ENCODE measurements at regions not wholly inside any gene's neighbourhood (a gene's known extent, or its start where the extent isn't known, plus 50 kb on each side); places are given as distances from the start of the nearest gene placed in this dataset.
"Not testable (repeated sequence)": the region's sequence is repeated elsewhere in the genome, so short reads cannot be mapped to it uniquely, and the experiment has no call there.

GRCh38 chr2:132349092-132349687, 67.4 kb upstream of the GPR39 start:
- H3K4me1 Mint-ChIP-seq; H3K27ac Mint-ChIP-seq; CTCF ChIA-PET; POLR2A ChIA-PET; H3K9me3 Mint-ChIP-seq; H3K36me3 Mint-ChIP-seq (ENCODE audit: low read depth); ATAC-seq (ENCODE audit: low read depth); H3K4me3 Mint-ChIP-seq; DNase-seq; intact Hi-C loops (cut with micrococcal nuclease): not testable (repeated sequence)
- H3K27me3 Mint-ChIP-seq, result peaks cover 18% of the 10 kb centered on the region

- H3K4me3 Mint-ChIP-seq; DNase-seq; H3K27ac Mint-ChIP-seq; POLR2A ChIA-PET; H3K9me3 Mint-ChIP-seq; H3K36me3 Mint-ChIP-seq (ENCODE audit: low read depth); H3K4me1 Mint-ChIP-seq; intact Hi-C loops (cut with micrococcal nuclease); CTCF ChIA-PET; ATAC-seq (ENCODE audit: low read depth): not testable (repeated sequence)
- H3K27me3 Mint-ChIP-seq, result peaks cover 18% of the 10 kb centered on the region
Measured at GRCh38 chr2:132351668-132352067, 64.9 kb upstream of the GPR39 start.

- H3K36me3 Mint-ChIP-seq (ENCODE audit: low read depth); CTCF ChIA-PET; H3K27ac Mint-ChIP-seq; H3K4me1 Mint-ChIP-seq; intact Hi-C loops (cut with micrococcal nuclease); H3K4me3 Mint-ChIP-seq; ATAC-seq (ENCODE audit: low read depth); POLR2A ChIA-PET; H3K9me3 Mint-ChIP-seq; DNase-seq: not testable (repeated sequence)
- H3K27me3 Mint-ChIP-seq, result peaks cover 15% of the 10 kb centered on the region
Measured at GRCh38 chr2:132352481-132353001, 64.1 kb upstream of the GPR39 start.

DNA sequence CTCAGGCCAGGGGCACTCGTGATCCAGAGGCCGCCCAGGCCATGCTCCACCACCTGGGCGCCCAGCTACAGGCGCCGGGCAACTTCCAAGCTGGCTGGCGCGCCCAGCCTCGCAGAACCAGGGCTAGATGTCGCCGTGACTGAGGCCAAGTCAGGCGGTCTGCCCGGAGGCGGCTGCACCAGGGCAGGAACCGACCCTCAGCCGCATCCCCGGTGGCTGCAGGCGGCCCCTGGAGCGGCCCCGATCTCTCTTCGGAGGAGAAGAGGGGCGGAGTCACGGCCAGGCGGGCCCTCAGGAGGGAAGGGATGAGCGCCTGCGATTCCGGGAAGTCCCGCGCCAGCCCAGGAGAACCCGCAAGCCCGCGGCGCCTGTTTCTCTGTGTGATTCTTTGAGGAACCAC, 63.2 kb upstream of the GPR39 start:
- ATAC-seq (ENCODE audit: low read depth); H3K4me1 Mint-ChIP-seq; CTCF ChIA-PET; H3K4me3 Mint-ChIP-seq; POLR2A ChIA-PET; intact Hi-C loops (cut with micrococcal nuclease); H3K9me3 Mint-ChIP-seq; H3K36me3 Mint-ChIP-seq (ENCODE audit: low read depth); H3K27ac Mint-ChIP-seq; DNase-seq: not testable (repeated sequence)
- H3K27me3 Mint-ChIP-seq, result peaks cover 12% of the 10 kb centered on the region

GRCh38 chr2:132360964-132361363, 55.6 kb upstream of the GPR39 start:
- POLR2A ChIA-PET; H3K4me3 Mint-ChIP-seq; H3K27ac Mint-ChIP-seq; DNase-seq; H3K36me3 Mint-ChIP-seq (ENCODE audit: low read depth); H3K4me1 Mint-ChIP-seq; ATAC-seq (ENCODE audit: low read depth); H3K27me3 Mint-ChIP-seq; CTCF ChIA-PET; intact Hi-C loops (cut with micrococcal nuclease): not testable (repeated sequence)
- H3K9me3 Mint-ChIP-seq, result peaks cover 18% of the 10 kb centered on the region

DNA sequence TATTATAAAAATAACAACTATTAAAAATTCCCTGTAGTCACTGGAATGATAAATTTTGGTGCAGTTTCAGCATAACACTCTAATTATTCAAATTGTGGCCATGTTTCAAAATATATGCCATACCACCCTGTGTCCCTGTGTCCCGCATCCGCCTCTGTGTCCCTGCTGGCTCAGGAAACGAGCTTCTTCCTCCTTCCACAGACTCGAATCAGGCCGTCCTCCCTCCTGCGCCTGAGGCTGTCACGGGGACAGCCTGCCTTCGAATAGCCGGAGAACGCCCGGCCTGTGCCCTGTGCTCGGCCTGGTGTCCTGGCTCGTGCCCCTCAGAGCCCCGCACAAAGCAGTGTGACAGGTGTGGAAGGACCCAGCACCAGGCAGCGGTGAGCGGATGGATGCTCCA, 55.1 kb upstream of the GPR39 start:
- H3K27me3 Mint-ChIP-seq; H3K27ac Mint-ChIP-seq; POLR2A ChIA-PET; H3K4me1 Mint-ChIP-seq; H3K4me3 Mint-ChIP-seq; CTCF ChIA-PET; ATAC-seq (ENCODE audit: low read depth); intact Hi-C loops (cut with micrococcal nuclease); DNase-seq; H3K36me3 Mint-ChIP-seq (ENCODE audit: low read depth): not testable (repeated sequence)
- H3K9me3 Mint-ChIP-seq, result peaks cover 18% of the 10 kb centered on the region

DNA sequence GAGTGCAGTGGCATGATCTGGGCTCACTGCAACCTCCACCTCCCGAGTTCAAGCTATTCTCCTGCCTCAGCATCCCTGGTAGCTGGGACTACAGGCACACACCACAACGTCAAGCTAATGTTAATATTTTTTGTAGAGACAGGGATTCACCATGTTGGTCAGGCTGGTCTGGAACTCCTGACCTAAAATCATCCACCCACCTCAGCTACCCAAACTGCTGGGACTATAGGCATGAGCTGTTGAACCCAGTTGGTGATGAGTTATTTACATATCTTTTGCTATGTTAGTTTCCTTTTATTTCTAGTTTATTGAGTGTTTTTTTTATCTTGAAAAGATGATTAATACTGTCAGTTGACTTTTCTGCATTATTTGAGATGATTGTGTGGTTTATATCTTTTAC, 53.3 kb upstream of the GPR39 start:
- POLR2A ChIA-PET; H3K4me1 Mint-ChIP-seq; ATAC-seq (ENCODE audit: low read depth); DNase-seq; H3K27ac Mint-ChIP-seq; CTCF ChIA-PET; H3K36me3 Mint-ChIP-seq (ENCODE audit: low read depth); H3K27me3 Mint-ChIP-seq; intact Hi-C loops (cut with micrococcal nuclease); H3K4me3 Mint-ChIP-seq: not testable (repeated sequence)
- peaks cover 18% of the 10 kb centered on the region for H3K9me3 Mint-ChIP-seq

DNA sequence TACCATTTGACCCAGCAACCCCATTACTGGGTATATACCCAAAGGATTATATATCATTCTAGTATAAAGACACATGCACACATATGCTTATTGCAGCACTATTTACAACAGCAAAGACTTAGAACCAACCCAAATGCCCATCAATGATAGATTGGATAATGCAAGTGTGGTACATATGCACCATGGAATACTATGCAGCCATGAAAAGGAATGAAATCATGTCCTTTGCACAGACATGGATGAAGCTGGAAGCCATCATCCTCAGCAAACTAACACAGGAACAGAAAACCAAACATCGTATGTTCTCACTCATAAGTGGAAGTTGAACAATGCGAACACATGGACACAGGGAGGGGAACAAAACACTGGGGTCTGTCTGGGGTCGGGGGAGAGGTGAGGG, 50.6 kb upstream of the GPR39 start:
- CTCF ChIA-PET; ATAC-seq (ENCODE audit: low read depth); H3K4me1 Mint-ChIP-seq; H3K4me3 Mint-ChIP-seq; POLR2A ChIA-PET; intact Hi-C loops (cut with micrococcal nuclease); DNase-seq; H3K36me3 Mint-ChIP-seq (ENCODE audit: low read depth); H3K27me3 Mint-ChIP-seq; H3K27ac Mint-ChIP-seq: not testable (repeated sequence)
- H3K9me3 Mint-ChIP-seq, result peaks cover 16% of the 10 kb centered on the region

GRCh38 chr2:132366421-132367180, 50.0 kb upstream of the GPR39 start:
- Mint-ChIP-seq H3K9me3 (peaks cover 16% of the 10 kb centered on the region), H3K4me3 (no peak overlapping the region), H3K36me3 (ENCODE audit: low read depth) (no peaks in the 10 kb centered on the region), H3K27ac (no peak overlapping the region), H3K4me1 (no peaks in the 10 kb centered on the region), H3K27me3 (no peaks in the 10 kb centered on the region)
- CTCF ChIA-PET, result no interaction called here
- no peak for DNase-seq
- intact Hi-C loops (cut with micrococcal nuclease), result no loop called here
- POLR2A ChIA-PET, result no interaction called here
- ATAC-seq (ENCODE audit: low read depth), result no peak
- TF ChIP-seq CTCF (IDR thresholded peaks at IDR 0.05), result no peak
